HL-60 (cell line): ENCODE measurements at regions not wholly inside any gene's neighbourhood (a gene's known extent, or its start where the extent isn't known, plus 50 kb on each side); places are given as distances from the start of the nearest gene placed in this dataset.

ENCODE experiments used
- DNase-seq, 2 experiments: peaks; one replicate each; pipeline ENCODE4 v3.0.0-alpha.2; 2010 to 2020; ENCODE audit warnings: low read depth in 1 of 2, low spot score in 1 of 2
- H3K27ac ChIP-seq: fragments of 250-450 bp; sonication (Bioruptor Pico); replicated peaks from 2 replicates; pipeline ENCODE4 v1.5.1; 2020; ENCODE audit warnings: mild to moderate bottlenecking, moderate library complexity
- H3K27me3 ChIP-seq: fragments of 250-450 bp; sonication (Bioruptor Pico); 2 replicates; pipeline ENCODE4 v1.5.1; 2021; ENCODE audit warnings: mild to moderate bottlenecking, moderate library complexity; ENCODE audit not compliant: insufficient read depth, poor library complexity, severe bottlenecking
- H3K4me3 ChIP-seq: replicated peaks from 2 replicates; pipeline ENCODE4 v1.5.1; 2011; ENCODE audit warnings: mild to moderate bottlenecking, control low read depth, low read length; ENCODE audit not compliant: insufficient read depth
- CTCF ChIP-seq: IDR thresholded peaks from one replicate; pipeline ENCODE4 v1.5.1; 2011; ENCODE audit warnings: low read length, control low read depth, inconsistent platforms; ENCODE audit not compliant: insufficient read depth
- GABPA ChIP-seq: IDR thresholded peaks from 2 replicates; pipeline ENCODE4 v1.6.1; 2012; ENCODE audit warnings: low read depth
- POLR2AphosphoS5 ChIP-seq: IDR thresholded peaks from 2 replicates; pipeline ENCODE4 v1.6.1; 2012; ENCODE audit warnings: low read depth
- REST ChIP-seq: IDR thresholded peaks from 2 replicates; pipeline ENCODE4 v1.6.1; 2012; ENCODE audit warnings: low read depth; ENCODE audit not compliant: insufficient replicate concordance
- SPI1 ChIP-seq: IDR thresholded peaks from 2 replicates; pipeline ENCODE4 v1.6.1; 2012; ENCODE audit warnings: low read depth, mild to moderate bottlenecking, borderline replicate concordance

GRCh38 chr9:107896544-107896943 lies 407.0 kb upstream of the KLF4 start:
- TF ChIP-seq POLR2AphosphoS5 (no peak), SPI1 (no peak), REST (no peak), GABPA (no peak), CTCF (no peak)
- no peak overlapping the region for H3K4me3 ChIP-seq
- DNase-seq = no peak
- no peak overlapping the region for H3K27ac ChIP-seq
- H3K27me3 ChIP-seq = no peaks in the 10 kb centered on the region

GRCh38 chr9:107895501-107896001 lies 406.0 kb upstream of the KLF4 start:
- no peak for TF ChIP-seq GABPA
- no peak for TF ChIP-seq POLR2AphosphoS5
- TF ChIP-seq SPI1 = no peak
- TF ChIP-seq REST = no peak
- TF ChIP-seq CTCF = no peak
- Histone ChIP-seq H3K4me3 (no peak overlapping the region), H3K27me3 (no peaks in the 10 kb centered on the region), H3K27ac (no peak overlapping the region)
- no peak for DNase-seq

- no peak overlapping the region for H3K27ac ChIP-seq
Observed at GRCh38 chr9:107894572-107895261, 405.1 kb upstream of the KLF4 start.

More at GRCh38 chr9:107894572-107895261, 405.1 kb upstream of the KLF4 start:
- DNase-seq = no peak
- Histone ChIP-seq H3K4me3 (no peak overlapping the region), H3K27me3 (no peaks in the 10 kb centered on the region)
- TF ChIP-seq CTCF (no peak), POLR2AphosphoS5 (no peak), GABPA (no peak), REST (no peak), SPI1 (no peak)
